Calu3 (cell line): ENCODE measurements at regions not wholly inside any gene's neighbourhood (a gene's known extent, or its start where the extent isn't known, plus 50 kb on each side); places are given as distances from the start of the nearest gene placed in this dataset.

ENCODE experiments used
- BruUV-seq: library from RNA; stranded (reverse); fragments of 400-500 nt; replicated peaks from 2 replicates; lab custom pipeline; 2021; lab: Mats Ljungman, UMichigan
- CTCF ChIA-PET: fragments of 300-600 bp; sonication (Branson Sonifier 250); formaldehyde crosslinking; loops from one replicate; lab custom pipeline; 2022; ENCODE audit warnings: antibody characterized with exemption; lab: Charles Lee
- DNase-seq: peaks from one replicate; pipeline ENCODE4 v3.0.0; 2022
- H3K27ac Mint-ChIP-seq: one replicate; pipeline ENCODE4 v1.8.0; 2022; ENCODE audit warnings: mixed read lengths; ENCODE audit not compliant: unreplicated experiment
- H3K27me3 Mint-ChIP-seq: one replicate; pipeline ENCODE4 v1.8.0; 2022; ENCODE audit warnings: mixed read lengths; ENCODE audit not compliant: unreplicated experiment
- H3K36me3 Mint-ChIP-seq: one replicate; pipeline ENCODE4 v1.8.0; 2022; ENCODE audit warnings: mild to moderate bottlenecking, moderate library complexity, mixed read lengths; ENCODE audit not compliant: insufficient read depth, unreplicated experiment
- H3K4me1 Mint-ChIP-seq: one replicate; pipeline ENCODE4 v1.8.0; 2022; ENCODE audit warnings: mild to moderate bottlenecking, low read depth, mixed read lengths; ENCODE audit not compliant: unreplicated experiment
- H3K4me3 Mint-ChIP-seq: one replicate; pipeline ENCODE4 v1.8.0; 2022; ENCODE audit warnings: mild to moderate bottlenecking, low read depth, moderate library complexity, mixed read lengths; ENCODE audit not compliant: unreplicated experiment
- H3K9me3 Mint-ChIP-seq: one replicate; pipeline ENCODE4 v1.8.0; 2022; ENCODE audit warnings: low read depth, mixed read lengths; ENCODE audit not compliant: unreplicated experiment
- CTCF ChIP-seq: fragments of 200-600 bp; IDR thresholded peaks from one replicate; pipeline ENCODE4 v1.8.0; 2022; ENCODE audit warnings: antibody characterized with exemption; ENCODE audit not compliant: unreplicated experiment
- intact Hi-C: fragments of 100-400 bp; cut with micrococcal nuclease; formaldehyde crosslinking; loops from one replicate; pipeline ENCODE4 v1.10.0; 2022; ENCODE audit not compliant: unreplicated experiment

- Mint-ChIP-seq H3K27ac (no peak overlapping the region), H3K27me3 (no peaks in the 10 kb centered on the region), H3K36me3 (no peaks in the 10 kb centered on the region), H3K4me1 (no peaks in the 10 kb centered on the region), H3K9me3 (no peaks in the 10 kb centered on the region), H3K4me3 (no peak overlapping the region)
- CTCF ChIA-PET: no interaction called here
- no peak for TF ChIP-seq CTCF
- intact Hi-C loops: no loop called here
- no peak for DNase-seq
- BruUV-seq: no TSS peak
Measured at GRCh38 chr13:50706505-50706904, 137.0 kb downstream of the DLEU7 start.

GRCh38 chr13:50707628-50708027 lies 135.9 kb downstream of the DLEU7 start:
- no peaks in the 10 kb centered on the region for H3K9me3 Mint-ChIP-seq
- H3K27me3 Mint-ChIP-seq: no peaks in the 10 kb centered on the region
- no peak for TF ChIP-seq CTCF
- H3K36me3 Mint-ChIP-seq: no peaks in the 10 kb centered on the region
- CTCF ChIA-PET: no interaction called here
- H3K4me1 Mint-ChIP-seq: no peaks in the 10 kb centered on the region
- no TSS peak for BruUV-seq
- H3K27ac Mint-ChIP-seq: no peak overlapping the region
- H3K4me3 Mint-ChIP-seq: no peak overlapping the region
- DNase-seq: no peak
- intact Hi-C loops: no loop called here

GRCh38 chr13:50708461-50708860 lies 135.0 kb downstream of the DLEU7 start:
- no peaks in the 10 kb centered on the region for H3K9me3 Mint-ChIP-seq
- no peaks in the 10 kb centered on the region for H3K36me3 Mint-ChIP-seq
- intact Hi-C loops: no loop called here
- no peak for TF ChIP-seq CTCF
- H3K4me1 Mint-ChIP-seq: no peaks in the 10 kb centered on the region
- no peak for DNase-seq
- no peaks in the 10 kb centered on the region for H3K27me3 Mint-ChIP-seq
- CTCF ChIA-PET: no interaction called here
- no peak overlapping the region for H3K27ac Mint-ChIP-seq
- H3K4me3 Mint-ChIP-seq: no peak overlapping the region
- BruUV-seq: no TSS peak

GRCh38 chr13:50709058-50709457 lies 134.4 kb downstream of the DLEU7 start:
- H3K4me1 Mint-ChIP-seq: no peaks in the 10 kb centered on the region
- TF ChIP-seq CTCF: no peak
- H3K36me3 Mint-ChIP-seq: no peaks in the 10 kb centered on the region
- no peak overlapping the region for H3K4me3 Mint-ChIP-seq
- no peak overlapping the region for H3K27ac Mint-ChIP-seq
- H3K9me3 Mint-ChIP-seq: no peaks in the 10 kb centered on the region
- intact Hi-C loops: no loop called here
- CTCF ChIA-PET: no interaction called here
- H3K27me3 Mint-ChIP-seq: no peaks in the 10 kb centered on the region
- no TSS peak for BruUV-seq
- DNase-seq: no peak
